ENCODE measurements at regions not wholly inside any gene's neighbourhood (a gene's known extent, or its start where the extent isn't known, plus 50 kb on each side); places are given as distances from the start of the nearest gene placed in this dataset.

GRCh38 chr2:23169896-23170295 lies 215.1 kb upstream of the KLHL29 start:
- no peak overlapping the region for H3K4me3 ChIP-seq (ENCODE audit: low read depth, low read length)
- no peak for DNase-seq (ENCODE audit: low read depth)
- no peak for TF ChIP-seq CTCF (IDR thresholded peaks at IDR 0.05; ENCODE audit: control insufficient read depth, extremely low read depth, insufficient read depth)

GRCh38 chr2:23171108-23171507 lies 213.9 kb upstream of the KLHL29 start:
- H3K4me3 ChIP-seq (ENCODE audit: low read depth, low read length): no peak overlapping the region
- no peak for DNase-seq (ENCODE audit: low read depth)
- no peak for TF ChIP-seq CTCF (IDR thresholded peaks at IDR 0.05; ENCODE audit: control insufficient read depth, extremely low read depth, insufficient read depth)

GRCh38 chr2:23178396-23178795 lies 206.6 kb upstream of the KLHL29 start:
- DNase-seq (ENCODE audit: low read depth): no peak
- no peak overlapping the region for H3K4me3 ChIP-seq (ENCODE audit: low read depth, low read length)
- TF ChIP-seq CTCF (IDR thresholded peaks at IDR 0.05; ENCODE audit: control insufficient read depth, extremely low read depth, insufficient read depth): no peak

- TF ChIP-seq CTCF (IDR thresholded peaks at IDR 0.05; ENCODE audit: control insufficient read depth, extremely low read depth, insufficient read depth): no peak
- H3K4me3 ChIP-seq (ENCODE audit: low read depth, low read length): no peak overlapping the region
- no peak for DNase-seq (ENCODE audit: low read depth)
Measured at GRCh38 chr2:23183733-23184132, 201.2 kb upstream of the KLHL29 start.

- H3K4me3 ChIP-seq (ENCODE audit: low read depth, low read length): no peak overlapping the region
- no peak for TF ChIP-seq CTCF (IDR thresholded peaks at IDR 0.05; ENCODE audit: control insufficient read depth, extremely low read depth, insufficient read depth)
- DNase-seq (ENCODE audit: low read depth): no peak
Measured at GRCh38 chr2:23198316-23199114, 186.5 kb upstream of the KLHL29 start.

GRCh38 chr2:23199115-23199918 lies 185.7 kb upstream of the KLHL29 start:
- no peak overlapping the region for H3K4me3 ChIP-seq (ENCODE audit: low read depth, low read length)
- peak; percentile 50 for TF ChIP-seq CTCF (IDR thresholded peaks at IDR 0.05; ENCODE audit: control insufficient read depth, extremely low read depth, insufficient read depth)
- DNase-seq (ENCODE audit: low read depth): no peak

All from LNCaP clone FGC (cell line).